Left renal cortex interstitium (tissue), 4 donors: ENCODE measurements at regions not wholly inside any gene's neighbourhood (a gene's known extent, or its start where the extent isn't known, plus 50 kb on each side); places are given as distances from the start of the nearest gene placed in this dataset.

Experiments used
- DNase-seq, 4 donors: peaks; one replicate each; pipeline ENCODE4 v3.0.0-alpha.2; 2013; ENCODE audit warnings: low read depth in 4 of 4, low spot score in 2 of 4, missing footprints in 1 of 4

DNA sequence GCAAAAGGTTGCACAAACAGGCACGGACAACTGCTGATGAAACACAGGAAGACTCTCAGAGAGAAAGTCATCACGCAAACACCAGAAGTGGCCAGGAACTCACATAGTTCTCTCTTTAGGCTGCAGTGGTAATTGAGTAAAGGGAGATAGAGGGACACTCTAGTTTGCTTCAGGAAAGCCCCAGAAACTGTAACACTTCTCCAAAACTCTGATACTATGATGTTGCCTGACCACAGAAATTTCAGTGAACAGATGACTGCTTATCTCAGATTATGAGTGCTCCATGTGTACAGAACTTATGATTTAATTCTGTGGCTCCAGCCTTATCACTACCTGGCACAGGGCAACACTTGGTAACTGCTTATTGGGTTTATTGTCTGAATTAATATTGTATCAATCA, 311.5 kb upstream of the GYPC start:
- DNase-seq: no peak

DNA sequence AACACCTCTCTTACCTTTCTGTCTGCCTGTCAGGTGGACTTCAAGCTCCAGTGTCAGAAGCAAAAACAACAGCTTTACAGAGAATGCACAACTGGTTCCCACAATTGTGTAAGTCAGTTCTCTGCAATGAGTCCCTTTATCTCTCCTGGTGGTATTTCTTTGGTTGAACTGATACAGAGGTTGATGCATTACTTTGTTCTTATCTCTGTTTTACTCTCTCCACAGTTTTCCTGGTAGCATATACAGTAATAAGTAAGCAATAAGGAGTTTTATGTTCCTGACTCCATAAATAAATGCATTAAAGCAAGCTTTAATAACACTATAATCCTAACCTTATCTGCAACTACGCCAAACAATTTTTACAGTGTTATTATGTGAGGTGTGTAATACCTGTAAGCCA, 310.3 kb upstream of the GYPC start:
- DNase-seq: no peak

DNA sequence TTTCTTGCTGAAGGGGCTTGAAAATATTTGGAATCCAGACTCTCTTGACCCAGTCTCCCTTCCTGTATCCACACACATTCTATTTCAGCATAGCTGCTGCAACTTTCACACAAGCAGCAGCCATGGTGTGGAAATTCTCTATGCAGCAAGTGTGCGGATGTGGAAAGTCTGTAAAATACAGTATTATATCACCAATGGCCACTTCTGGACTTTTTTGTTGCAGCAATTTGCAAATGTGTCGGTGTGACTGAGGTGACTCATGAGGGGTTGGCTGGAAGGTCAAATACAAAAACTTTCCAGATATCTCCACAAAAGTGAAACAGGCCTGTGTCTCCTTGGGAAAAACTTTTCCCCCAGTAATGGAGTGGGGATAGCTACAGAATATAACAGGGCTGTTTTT, 299.3 kb upstream of the GYPC start:
- DNase-seq: no peak

DNA sequence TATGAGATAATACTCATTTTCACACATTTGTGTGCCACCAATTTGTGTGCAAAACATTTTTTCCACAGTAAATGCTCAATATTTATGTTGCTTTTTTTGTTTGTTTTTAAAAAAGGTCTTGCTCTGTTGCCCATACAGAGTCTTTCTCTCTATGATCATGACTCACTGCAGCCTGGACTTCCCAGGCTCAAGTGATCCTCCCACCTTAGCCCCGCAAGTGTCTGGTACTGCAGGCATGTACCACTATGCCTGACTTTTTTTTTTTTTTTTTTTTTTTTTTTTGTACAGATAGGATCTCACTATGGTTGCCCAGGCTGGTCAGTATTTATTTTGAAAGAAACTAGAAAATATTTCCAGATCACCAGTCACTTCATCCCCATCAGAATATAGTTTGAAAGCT, 297.8 kb upstream of the GYPC start:
- no peak for DNase-seq

DNA sequence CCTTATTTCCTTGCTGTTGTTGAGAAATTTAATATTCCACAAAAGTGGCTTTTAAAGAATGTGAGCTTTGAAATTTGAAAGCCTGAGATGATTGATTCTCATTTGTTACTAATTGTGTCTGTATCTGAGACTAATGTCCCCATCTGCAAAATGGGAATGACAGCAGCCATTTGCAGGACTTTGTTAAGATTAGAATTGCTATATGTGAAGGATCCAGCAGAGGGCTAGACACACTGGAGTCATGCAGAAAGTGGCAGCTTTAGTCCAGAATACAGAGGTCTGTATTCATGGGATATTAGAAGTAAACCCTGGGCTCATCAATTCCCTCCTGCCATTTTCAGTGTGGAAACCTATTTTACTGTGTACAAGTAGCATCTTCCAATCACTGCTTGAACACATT, 296.5 kb upstream of the GYPC start:
- no peak for DNase-seq

DNA sequence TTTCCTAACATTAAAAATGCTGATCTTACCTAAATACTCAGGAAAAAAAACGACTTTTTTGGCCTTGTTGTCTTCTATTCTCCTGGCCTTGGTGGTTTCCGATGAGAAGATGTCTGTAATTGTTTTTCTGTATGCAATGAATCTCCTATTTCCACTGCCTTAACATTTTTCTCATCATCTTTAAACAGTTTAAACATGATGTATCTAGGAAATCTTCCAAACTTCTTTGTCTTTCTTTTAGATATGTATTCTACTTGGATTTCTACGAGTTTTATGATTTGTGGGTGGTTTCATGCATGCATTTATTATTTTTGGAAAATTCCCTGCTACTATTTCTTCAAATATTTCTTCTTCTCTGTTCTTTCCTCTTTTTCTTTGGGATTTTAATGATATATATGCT, 288.6 kb upstream of the GYPC start:
- DNase-seq: no peak

DNA sequence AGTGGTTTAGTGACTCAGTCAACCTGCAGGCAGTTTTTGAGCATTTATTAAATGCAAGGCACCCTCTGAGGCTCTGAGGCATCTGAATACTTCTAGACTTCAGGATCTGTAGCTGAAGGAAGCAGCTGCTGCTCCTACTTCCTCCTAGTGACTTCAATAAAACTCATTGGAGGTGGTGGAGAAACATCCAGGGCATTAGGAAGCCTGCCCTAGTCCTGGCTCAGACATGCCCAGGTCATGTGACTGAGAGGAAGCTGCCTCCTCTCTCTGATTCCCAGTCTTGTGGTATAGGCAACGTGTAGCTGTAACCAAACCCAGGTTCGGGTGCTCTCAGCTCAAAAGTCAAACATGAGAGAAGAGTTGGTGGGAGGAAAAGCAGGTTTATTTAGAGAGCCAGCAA, 287.2 kb upstream of the GYPC start:
- DNase-seq: no peak

DNA sequence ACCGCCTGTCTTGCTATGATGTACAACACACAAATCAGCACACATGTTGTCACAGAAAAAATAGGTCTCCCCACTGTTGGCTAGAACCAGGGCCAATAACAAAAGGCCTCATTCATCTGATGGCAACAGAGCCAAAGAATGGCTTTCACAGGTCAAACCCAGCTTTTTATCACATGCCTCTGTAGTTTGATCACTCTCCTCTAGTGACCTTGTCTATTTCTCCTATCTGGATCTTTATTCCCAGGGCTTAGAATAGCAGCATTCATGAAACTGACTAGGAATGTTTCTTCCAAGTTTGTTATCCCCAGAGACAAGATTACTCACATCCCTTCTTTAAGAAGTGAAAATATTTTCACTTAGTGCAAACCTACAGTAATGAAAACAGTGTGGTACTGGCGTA, 285.8 kb upstream of the GYPC start:
- no peak for DNase-seq

DNA sequence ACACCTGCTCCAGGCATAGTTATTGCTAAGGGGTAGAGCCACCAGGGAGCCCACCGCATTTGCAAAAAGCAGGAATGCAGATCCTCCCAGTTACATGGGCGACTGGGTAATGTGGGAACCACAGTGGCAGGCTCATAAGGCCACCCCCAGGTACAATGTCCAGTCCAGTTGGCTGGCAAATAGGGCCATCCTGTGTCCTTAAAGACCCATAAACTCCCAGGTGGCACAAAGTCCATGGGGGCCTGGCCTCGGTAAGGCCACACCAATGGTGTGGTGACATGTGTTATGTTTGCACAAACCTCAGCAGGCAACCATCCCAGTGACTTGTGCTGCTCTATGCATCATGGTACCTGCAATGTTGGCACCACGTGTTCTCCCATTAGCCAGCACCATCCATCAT, 283.6 kb upstream of the GYPC start:
- DNase-seq: no peak

DNA sequence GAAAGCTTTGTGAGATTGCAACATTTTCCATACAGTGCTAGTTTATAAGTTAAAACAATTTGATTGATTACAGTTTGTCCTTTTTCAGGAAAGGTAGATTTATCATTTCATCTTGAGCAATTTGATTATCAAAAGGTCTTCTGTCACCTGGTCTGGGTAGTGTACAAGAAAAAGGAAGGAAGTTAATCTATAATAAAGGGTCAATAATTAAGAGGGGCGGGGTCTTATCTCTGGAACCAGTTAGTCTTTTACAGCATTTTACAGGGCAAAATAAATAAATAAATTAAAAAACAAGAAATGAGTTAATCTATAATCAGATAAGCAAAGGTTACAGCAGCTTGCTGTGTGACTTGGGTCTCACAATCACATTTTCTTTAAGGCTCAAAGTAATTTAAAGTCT, 277.8 kb upstream of the GYPC start:
- DNase-seq: no peak

DNA sequence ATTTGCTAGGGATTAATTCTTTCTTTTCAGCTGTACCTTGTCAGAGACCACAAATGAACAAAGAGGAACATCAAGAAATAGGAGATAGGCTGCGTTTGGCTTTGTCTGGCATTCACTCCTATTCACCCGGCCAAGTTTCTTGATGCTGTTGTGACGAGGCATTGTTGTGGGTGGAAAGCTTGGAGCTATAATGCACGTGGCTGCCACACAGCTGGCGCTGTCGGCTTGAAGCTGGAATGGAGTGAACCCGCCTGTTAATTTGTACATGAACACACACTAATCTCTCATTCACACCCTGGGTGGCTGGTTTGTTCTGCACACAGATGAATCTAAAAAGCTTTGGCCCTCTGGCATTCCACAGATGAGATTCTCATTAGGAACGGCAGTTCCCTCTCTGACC, 274.9 kb upstream of the GYPC start:
- DNase-seq: no peak

DNA sequence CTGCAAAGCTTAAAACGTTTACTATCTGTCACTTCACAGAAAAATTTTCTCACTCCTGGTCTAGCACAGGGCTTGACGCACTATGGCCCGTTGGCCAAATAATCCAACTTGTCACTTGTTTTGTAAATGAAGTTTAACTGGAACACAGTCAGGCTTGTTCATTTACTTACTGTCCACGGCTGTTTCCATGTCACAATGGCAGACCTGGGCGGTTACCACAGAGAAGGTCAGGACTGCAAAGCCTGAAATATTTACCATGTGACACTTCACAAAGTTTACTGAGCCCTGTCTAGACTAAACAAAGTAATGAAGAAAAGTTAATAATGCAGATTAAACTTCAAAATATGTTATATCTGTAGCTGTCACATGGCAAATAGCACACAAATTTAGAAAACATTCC, 273.0 kb upstream of the GYPC start:
- no peak for DNase-seq

DNA sequence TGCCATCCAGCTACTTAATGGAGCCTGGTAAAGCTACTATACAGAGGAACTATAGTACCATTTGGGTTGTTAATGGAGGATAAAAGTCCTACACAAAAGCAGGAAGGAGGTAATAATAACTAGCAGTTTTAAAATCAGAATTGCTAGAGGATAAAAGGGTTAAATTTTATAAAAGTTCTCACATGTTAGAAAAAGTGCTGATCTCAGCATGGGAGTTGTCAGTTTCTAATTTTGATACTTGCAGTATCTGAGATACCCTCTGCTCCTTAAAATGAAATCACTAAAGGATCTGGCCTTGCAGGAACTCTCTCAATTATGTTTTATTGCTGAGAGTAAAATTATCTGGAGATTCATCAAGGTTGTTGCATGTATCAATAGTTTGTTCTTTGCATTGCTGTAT, 272.2 kb upstream of the GYPC start:
- no peak for DNase-seq

DNA sequence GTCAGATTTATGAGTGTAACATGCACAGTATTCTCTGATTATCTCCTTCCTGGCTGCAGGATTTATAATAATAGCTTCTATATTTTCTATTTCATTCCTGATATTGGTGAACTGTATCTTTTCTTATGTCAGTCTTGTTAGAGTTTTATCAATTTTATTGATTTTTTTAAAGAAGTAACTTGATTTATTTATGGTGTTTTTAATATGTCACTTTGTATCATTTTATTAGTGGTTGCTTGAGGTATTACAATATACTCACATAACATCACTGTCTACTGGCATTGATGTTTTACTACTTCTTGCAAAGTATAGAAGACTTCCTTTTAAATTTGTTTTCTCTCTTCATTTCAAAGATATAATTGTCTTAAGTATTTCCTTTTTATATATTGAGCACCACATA, 270.5 kb upstream of the GYPC start:
- no peak for DNase-seq

DNA sequence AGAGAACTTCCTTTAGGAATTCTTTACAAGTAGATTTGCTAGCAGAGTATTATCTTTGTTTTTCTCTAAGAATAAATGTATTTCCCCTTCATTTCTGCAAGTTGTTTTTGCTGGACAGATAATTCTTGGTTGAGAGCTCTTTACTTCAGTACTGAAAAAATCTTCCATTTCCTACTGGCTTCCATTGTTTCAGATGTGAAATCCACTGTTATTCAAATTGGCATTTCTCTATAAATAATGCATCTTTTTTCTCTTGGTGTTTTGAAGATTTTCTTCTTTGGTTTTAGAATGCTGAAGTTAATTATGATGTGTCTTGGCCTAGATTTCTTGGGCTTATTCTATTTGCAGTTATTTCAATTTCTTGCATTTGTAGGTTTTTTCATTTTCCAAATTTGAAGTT, 270.0 kb upstream of the GYPC start:
- DNase-seq: no peak

DNA sequence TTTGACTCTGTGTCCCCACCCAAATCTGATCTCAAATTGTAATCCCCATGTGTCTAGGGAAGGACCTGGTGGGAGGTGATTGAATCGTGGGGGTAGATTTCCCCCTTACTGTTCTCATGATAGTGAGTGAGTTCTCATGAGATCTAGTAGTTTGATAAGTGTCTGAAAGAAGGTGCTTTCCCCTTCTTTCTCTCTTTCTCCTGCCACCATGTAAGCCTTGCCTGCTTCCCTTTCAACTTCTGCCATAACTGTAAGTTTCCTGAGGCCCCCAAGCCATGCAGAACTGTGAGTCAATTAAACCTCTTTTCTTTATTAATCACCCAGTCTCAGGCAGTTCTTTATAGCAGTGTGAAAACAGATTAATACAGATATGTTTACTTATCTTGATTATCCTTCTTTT, 266.5 kb upstream of the GYPC start:
- no peak for DNase-seq

DNA sequence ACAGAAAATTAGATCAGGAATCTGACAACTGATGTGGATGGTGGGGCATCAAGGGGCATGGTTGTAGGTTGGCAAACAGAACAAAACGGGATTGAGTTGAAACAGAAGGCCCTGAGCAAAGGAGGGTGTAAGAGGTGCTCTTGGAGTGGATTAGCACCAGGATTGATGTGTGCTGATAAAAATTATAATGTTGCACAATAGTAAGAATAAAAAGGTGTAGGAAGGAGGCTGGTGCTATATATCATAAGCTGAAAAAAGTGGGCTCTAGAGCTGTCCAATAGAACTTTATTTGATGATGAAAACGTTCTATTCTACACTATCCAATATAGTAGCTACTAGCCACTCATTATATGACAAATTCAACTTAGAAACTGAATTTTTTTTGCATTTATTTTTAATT, 263.1 kb upstream of the GYPC start:
- no peak for DNase-seq

DNA sequence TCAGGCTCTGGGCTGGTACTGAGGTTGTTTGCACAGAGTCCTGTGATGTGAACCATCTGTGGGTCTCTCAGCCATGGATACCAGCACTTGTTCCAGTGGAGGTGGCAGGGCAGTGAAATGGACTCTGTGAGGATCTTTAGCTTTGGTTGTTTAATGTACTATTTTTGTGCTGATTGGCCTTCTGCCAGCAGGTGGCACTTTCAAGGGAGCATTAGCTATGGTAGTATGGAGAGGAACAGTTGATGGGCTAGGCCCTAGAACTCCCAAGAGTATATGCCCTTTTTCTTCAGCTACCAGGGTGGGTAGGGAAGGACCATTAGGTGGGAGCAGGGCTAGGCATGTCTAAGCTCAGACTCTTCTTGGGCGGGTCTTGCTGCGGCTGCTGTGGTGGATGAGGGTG, 257.0 kb upstream of the GYPC start:
- DNase-seq: no peak

DNA sequence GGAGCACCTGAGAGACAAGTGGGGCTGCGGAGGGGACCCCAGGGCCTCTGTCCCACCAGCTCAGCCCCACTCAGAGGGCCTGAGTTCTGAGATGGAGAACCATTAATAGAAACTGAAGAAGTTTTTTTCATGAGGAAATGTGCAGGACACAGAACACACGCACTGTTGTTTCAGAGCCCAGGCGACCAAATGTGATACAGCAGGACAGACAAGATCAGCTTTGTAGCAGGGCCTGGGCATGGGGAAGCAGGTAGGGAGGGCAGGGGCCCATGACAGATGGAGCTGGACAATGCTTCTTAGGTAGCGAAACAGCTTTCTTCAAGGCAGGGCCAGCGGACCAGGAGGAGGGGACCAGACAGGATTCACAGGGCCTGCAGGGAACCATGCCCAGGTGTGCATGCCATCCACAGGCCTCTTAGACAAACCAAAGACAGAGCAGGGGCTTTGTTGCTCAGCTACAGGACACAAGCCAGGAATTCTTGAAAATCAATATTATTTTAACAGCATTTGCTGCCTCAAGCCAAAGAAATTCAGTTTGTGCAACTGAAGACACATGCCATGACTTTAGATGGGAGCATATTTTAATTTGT, 252.8 kb upstream of the GYPC start:
- no peak for DNase-seq

DNA sequence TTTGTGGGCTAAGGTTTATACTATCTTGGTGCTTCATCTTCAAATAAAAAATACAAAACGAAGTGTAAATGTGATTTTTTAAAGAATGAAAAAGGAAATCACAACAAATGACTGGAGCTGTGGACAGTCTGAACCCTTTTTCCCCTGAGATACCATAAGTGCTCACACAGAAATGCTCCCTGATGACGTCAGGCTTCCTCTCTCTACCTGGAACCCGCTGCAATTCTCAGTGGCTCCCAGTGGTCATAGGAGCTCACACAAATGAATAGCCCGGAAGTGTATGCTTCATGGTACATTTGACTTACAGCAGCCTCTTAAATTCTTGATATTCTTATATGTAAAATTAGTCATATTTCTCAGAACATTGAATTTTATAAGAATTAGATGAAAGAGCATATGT, 249.7 kb upstream of the GYPC start:
- DNase-seq: no peak

DNA sequence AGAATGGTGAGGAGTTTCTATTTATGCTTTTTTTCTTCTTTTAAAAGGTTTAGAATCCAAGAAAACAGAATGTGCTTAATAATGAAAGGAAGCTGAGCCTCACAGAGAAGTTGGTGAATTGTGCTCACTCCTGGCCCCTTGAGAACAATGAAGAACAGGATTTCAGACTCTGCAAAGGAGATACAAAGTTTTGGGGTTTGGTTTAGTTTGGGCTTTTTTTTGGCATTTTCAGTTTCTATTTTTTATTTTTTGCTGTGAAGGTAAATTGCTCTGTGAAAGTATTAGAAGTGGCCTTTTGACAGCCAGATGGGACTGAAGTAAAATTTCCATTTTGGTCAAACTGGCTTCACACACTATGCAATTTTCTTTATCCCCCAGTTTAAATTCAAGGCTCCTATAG, 247.3 kb upstream of the GYPC start:
- DNase-seq: no peak

DNA sequence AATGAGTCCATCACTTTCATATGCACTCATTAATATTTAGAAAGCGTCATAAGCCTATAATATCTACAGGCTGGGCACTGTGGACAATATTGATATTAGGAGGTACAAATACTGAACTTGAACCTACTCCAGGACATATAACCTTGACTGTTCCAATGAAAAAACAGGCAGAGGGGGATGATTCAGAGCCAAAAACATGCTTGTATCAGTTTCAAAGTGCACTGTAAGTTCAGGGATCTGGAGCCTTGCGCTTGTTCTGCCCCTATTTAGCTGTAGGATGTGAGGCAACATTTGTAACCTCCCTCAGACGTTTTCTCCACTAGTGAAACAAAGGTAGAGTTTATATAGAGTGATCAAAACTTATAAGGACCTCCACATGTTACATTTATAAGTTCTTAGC, 246.1 kb upstream of the GYPC start:
- no peak for DNase-seq

DNA sequence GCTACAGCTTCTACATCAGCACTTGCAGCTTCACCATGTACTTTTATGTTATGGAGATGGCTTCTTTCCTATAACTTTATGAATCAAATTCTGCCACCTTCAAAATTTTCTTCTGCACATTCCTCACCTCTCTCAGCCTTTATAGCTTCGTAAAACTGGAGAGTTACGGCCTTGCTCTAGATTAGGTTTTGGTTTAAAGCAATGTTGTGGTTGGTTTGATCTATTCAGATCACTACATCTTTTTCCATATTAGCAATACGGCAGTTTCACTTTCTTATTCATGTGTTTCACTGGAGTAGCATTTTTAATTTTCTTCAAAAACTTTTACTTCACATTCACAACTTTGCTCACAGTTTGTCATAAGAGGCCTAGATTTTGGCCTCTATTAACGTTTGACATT, 242.9 kb upstream of the GYPC start:
- DNase-seq: no peak

DNA sequence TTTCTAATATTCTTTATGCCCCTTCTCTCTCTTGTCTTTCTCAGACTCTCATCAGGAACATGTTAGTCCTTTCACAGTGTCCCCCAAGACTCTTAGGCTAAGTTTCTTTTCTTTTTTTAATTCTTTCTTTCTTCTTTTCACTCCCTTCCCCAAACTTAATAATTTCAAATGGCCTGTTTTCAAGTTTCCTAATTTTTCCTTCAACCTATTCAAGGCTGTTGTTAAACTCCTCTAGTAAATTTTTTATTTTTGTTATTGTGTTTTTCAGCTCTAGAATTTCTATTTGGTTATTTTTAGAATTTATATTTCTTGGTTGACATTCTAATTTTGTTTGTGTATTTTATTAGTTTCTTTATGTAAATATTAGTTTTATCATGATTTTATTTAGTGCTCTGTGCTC, 236.6 kb upstream of the GYPC start:
- no peak for DNase-seq
